Astrocyte of the cerebellum (primary cell): ENCODE measurements at regions not wholly inside any gene's neighbourhood (a gene's known extent, or its start where the extent isn't known, plus 50 kb on each side); places are given as distances from the start of the nearest gene placed in this dataset.

Source experiments
- DNase-seq: peaks from one replicate; pipeline ENCODE4 v3.0.0-alpha.2; 2011; ENCODE audit warnings: low read depth
- H3K4me3 ChIP-seq: 2 replicates; pipeline ENCODE4 v1.5.1; 2011; ENCODE audit warnings: mild to moderate bottlenecking, low read depth, low read length, moderate library complexity
- CTCF ChIP-seq: IDR thresholded peaks from 2 replicates; pipeline ENCODE4 v1.5.1; 2012; ENCODE audit warnings: low read length, low read depth, moderate library complexity, mild to moderate bottlenecking; ENCODE audit errors: missing control alignments
- in situ Hi-C: cut with HindIII; loops from 2 replicates; pipeline ENCODE4 v1.10.0; 2017; ENCODE audit warnings: low sequenced_read_pairs

- H3K4me3 ChIP-seq: no peak overlapping the region
- TF ChIP-seq CTCF: no peak
- in situ Hi-C loops: no loop called here
- no peak for DNase-seq
Observed at GRCh38 chr7:46173476-46174195, 252.6 kb upstream of the IGFBP3 start.

GRCh38 chr7:46170792-46171191, 249.7 kb upstream of the IGFBP3 start:
- DNase-seq: no peak
- H3K4me3 ChIP-seq: no peak overlapping the region
- in situ Hi-C loops: no loop called here
- TF ChIP-seq CTCF: no peak

GRCh38 chr7:46170021-46170420, 248.9 kb upstream of the IGFBP3 start:
- TF ChIP-seq CTCF: no peak
- no peak for DNase-seq
- no peak overlapping the region for H3K4me3 ChIP-seq
- in situ Hi-C loops: no loop called here

GRCh38 chr7:46169384-46169755, 248.3 kb upstream of the IGFBP3 start:
- DNase-seq: no peak
- no peak for TF ChIP-seq CTCF
- in situ Hi-C loops: loop anchor here (5.0 to 10.0 kb wide), 2 partner anchors 58 to 225 kb away; no protein-coding TSS in a partner anchor
- H3K4me3 ChIP-seq: no peak overlapping the region

- in situ Hi-C loops: loop anchor here (5.0 to 10.0 kb wide), 2 partner anchors 58 to 224 kb away; no protein-coding TSS in a partner anchor
- H3K4me3 ChIP-seq: no peak overlapping the region
- no peak for DNase-seq
- no peak for TF ChIP-seq CTCF
Observed at GRCh38 chr7:46168671-46169383, 247.8 kb upstream of the IGFBP3 start.

GRCh38 chr7:46168231-46168630, 247.2 kb upstream of the IGFBP3 start:
- in situ Hi-C loops: loop anchor here (5.0 to 10.0 kb wide), 2 partner anchors 59 to 223 kb away; no protein-coding TSS in a partner anchor
- no peak for DNase-seq
- H3K4me3 ChIP-seq: no peak overlapping the region
- TF ChIP-seq CTCF: no peak
